ENCODE measurements at regions not wholly inside any gene's neighbourhood (a gene's known extent, or its start where the extent isn't known, plus 50 kb on each side); places are given as distances from the start of the nearest gene placed in this dataset.

DNA sequence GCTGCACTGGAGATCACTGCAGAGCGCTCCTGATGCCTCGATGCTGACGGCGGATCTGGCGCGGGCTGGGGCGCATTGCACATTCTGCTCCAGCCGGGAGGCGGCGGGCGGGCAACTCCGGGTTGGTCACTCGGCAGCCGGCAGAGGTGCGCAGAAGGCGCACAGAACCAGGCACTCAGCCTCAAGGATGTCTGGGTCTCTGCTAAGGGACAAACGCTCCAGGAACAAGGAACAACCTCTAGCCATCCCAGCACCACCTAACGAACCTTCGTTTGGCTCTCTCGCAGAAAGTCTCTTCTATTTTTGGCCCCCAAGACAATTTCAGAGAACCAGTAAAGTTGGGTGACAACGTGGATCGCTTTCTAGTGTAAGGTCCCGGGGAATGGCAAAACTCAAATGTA is 254.6 kb downstream of the OTUD1 start:
- no peaks in the 10 kb centered on the region for H3K36me3 ChIP-seq (ENCODE audit: insufficient read depth, low read length)
- no peaks in the 10 kb centered on the region for H4K20me1 ChIP-seq (ENCODE audit: insufficient read depth)
- H3F3A ChIP-seq (ENCODE audit: insufficient read depth, low read length, poor library complexity, severe bottlenecking) = no peaks in the 10 kb centered on the region
- H3K9me3 ChIP-seq (ENCODE audit: low read length) = no peaks in the 10 kb centered on the region
- TF ChIP-seq, protein P1, sequence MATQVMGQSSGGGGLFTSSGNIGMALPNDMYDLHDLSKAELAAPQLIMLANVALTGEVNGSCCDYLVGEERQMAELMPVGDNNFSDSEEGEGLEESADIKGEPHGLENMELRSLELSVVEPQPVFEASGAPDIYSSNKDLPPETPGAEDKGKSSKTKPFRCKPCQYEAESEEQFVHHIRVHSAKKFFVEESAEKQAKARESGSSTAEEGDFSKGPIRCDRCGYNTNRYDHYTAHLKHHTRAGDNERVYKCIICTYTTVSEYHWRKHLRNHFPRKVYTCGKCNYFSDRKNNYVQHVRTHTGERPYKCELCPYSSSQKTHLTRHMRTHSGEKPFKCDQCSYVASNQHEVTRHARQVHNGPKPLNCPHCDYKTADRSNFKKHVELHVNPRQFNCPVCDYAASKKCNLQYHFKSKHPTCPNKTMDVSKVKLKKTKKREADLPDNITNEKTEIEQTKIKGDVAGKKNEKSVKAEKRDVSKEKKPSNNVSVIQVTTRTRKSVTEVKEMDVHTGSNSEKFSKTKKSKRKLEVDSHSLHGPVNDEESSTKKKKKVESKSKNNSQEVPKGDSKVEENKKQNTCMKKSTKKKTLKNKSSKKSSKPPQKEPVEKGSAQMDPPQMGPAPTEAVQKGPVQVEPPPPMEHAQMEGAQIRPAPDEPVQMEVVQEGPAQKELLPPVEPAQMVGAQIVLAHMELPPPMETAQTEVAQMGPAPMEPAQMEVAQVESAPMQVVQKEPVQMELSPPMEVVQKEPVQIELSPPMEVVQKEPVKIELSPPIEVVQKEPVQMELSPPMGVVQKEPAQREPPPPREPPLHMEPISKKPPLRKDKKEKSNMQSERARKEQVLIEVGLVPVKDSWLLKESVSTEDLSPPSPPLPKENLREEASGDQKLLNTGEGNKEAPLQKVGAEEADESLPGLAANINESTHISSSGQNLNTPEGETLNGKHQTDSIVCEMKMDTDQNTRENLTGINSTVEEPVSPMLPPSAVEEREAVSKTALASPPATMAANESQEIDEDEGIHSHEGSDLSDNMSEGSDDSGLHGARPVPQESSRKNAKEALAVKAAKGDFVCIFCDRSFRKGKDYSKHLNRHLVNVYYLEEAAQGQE (IDR thresholded peaks at IDR 0.05; ENCODE audit: borderline replicate concordance) = no peak
- TF ChIP-seq RAD21 (conservative IDR thresholded peaks at IDR 0.05) = no peak
- TF ChIP-seq MXI1 (conservative IDR thresholded peaks at IDR 0.05; ENCODE audit: poor library complexity, severe bottlenecking) = no peak
- TF ChIP-seq EZH2 (IDR thresholded peaks at IDR 0.05; ENCODE audit: borderline replicate concordance, insufficient read depth, low read length, poor library complexity, severe bottlenecking) = no peak
- TF ChIP-seq SMC3 (conservative IDR thresholded peaks at IDR 0.05; ENCODE audit: poor library complexity) = peak; percentile 39
- no peak for TF ChIP-seq EP300 (conservative IDR thresholded peaks at IDR 0.05; ENCODE audit: poor library complexity, severe bottlenecking)
- TF ChIP-seq POLR2AphosphoS5 (IDR thresholded peaks at IDR 0.05) = no peak
- TF ChIP-seq TAF1 (IDR thresholded peaks at IDR 0.05; ENCODE audit: low read depth) = no peak
- TF ChIP-seq, protein P2, sequence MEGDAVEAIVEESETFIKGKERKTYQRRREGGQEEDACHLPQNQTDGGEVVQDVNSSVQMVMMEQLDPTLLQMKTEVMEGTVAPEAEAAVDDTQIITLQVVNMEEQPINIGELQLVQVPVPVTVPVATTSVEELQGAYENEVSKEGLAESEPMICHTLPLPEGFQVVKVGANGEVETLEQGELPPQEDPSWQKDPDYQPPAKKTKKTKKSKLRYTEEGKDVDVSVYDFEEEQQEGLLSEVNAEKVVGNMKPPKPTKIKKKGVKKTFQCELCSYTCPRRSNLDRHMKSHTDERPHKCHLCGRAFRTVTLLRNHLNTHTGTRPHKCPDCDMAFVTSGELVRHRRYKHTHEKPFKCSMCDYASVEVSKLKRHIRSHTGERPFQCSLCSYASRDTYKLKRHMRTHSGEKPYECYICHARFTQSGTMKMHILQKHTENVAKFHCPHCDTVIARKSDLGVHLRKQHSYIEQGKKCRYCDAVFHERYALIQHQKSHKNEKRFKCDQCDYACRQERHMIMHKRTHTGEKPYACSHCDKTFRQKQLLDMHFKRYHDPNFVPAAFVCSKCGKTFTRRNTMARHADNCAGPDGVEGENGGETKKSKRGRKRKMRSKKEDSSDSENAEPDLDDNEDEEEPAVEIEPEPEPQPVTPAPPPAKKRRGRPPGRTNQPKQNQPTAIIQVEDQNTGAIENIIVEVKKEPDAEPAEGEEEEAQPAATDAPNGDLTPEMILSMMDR (IDR thresholded peaks at IDR 0.05; ENCODE audit: poor library complexity, severe bottlenecking) = peak; percentile 46
- no peak overlapping the region for H3K9ac ChIP-seq (ENCODE audit: low read length)
- peaks cover 73% of the 10 kb centered on the region for H3K27me3 ChIP-seq (ENCODE audit: insufficient read depth, low read depth, low read length)
- no peaks in the 10 kb centered on the region for H3K9me2 ChIP-seq (ENCODE audit: insufficient read depth, low read length)
- no peak overlapping the region for H3K27ac ChIP-seq (ENCODE audit: low read length)
- no peaks in the 10 kb centered on the region for H3K79me2 ChIP-seq (replicated peaks; ENCODE audit: insufficient read depth, low read length)
- peak overlapping the region; percentile 79 for H3K4me2 ChIP-seq (ENCODE audit: low read length)
- no peak overlapping the region for H2AFZ ChIP-seq (ENCODE audit: low read depth, low read length)
- H3K4me3 ChIP-seq (ENCODE audit: low read length) = peak overlapping the region; percentile 90

DNA sequence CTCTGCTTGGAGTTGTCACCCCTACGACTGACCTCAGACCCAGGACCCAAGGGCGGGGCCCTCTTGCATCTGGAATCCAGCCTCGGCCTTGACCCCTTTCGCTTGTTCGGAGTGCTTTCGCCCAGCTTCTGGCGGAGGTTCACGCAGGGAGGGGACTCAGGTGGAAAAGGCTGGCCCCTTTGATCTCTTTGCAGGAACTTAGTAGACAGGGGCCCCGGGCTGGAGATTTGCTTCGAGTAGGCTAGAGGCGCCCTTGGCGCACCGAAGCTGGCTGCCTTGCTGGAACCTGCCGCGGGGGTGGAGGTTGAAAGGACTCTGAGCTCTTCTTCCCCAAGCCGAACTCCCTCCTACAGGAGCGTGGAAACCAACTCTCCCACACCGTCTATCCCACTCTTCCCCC is 255.1 kb downstream of the OTUD1 start:
- H3K9ac ChIP-seq (ENCODE audit: low read length) = peak overlapping the region; percentile 60

More for the DNA sequence above, 255.1 kb downstream of the OTUD1 start:
- no peaks in the 10 kb centered on the region for H3K79me2 ChIP-seq (replicated peaks; ENCODE audit: insufficient read depth, low read length)
- H3F3A ChIP-seq (ENCODE audit: insufficient read depth, low read length, poor library complexity, severe bottlenecking) = no peaks in the 10 kb centered on the region
- H2AFZ ChIP-seq (ENCODE audit: low read depth, low read length) = no peak overlapping the region
- peaks cover 78% of the 10 kb centered on the region for H3K27me3 ChIP-seq (ENCODE audit: insufficient read depth, low read depth, low read length)
- TF ChIP-seq TAF1 (IDR thresholded peaks at IDR 0.05; ENCODE audit: low read depth) = no peak
- TF ChIP-seq POLR2AphosphoS5 (IDR thresholded peaks at IDR 0.05) = no peak
- TF ChIP-seq, protein P1 (IDR thresholded peaks at IDR 0.05; ENCODE audit: borderline replicate concordance) = no peak
- TF ChIP-seq SMC3 (conservative IDR thresholded peaks at IDR 0.05; ENCODE audit: poor library complexity) = no peak
- TF ChIP-seq EP300 (conservative IDR thresholded peaks at IDR 0.05; ENCODE audit: poor library complexity, severe bottlenecking) = no peak
- TF ChIP-seq EZH2 (IDR thresholded peaks at IDR 0.05; ENCODE audit: borderline replicate concordance, insufficient read depth, low read length, poor library complexity, severe bottlenecking) = no peak
- TF ChIP-seq, protein P2 (IDR thresholded peaks at IDR 0.05; ENCODE audit: poor library complexity, severe bottlenecking) = no peak
- TF ChIP-seq RAD21 (conservative IDR thresholded peaks at IDR 0.05) = no peak
- TF ChIP-seq MXI1 (conservative IDR thresholded peaks at IDR 0.05; ENCODE audit: poor library complexity, severe bottlenecking) = no peak
- H3K4me3 ChIP-seq (ENCODE audit: low read length) = peak overlapping the region; percentile 90
- H3K36me3 ChIP-seq (ENCODE audit: insufficient read depth, low read length) = no peaks in the 10 kb centered on the region
- no peak overlapping the region for H3K27ac ChIP-seq (ENCODE audit: low read length)
- peak overlapping the region; percentile 79 for H3K4me2 ChIP-seq (ENCODE audit: low read length)
- H3K9me2 ChIP-seq (ENCODE audit: insufficient read depth, low read length) = no peaks in the 10 kb centered on the region
- no peaks in the 10 kb centered on the region for H3K9me3 ChIP-seq (ENCODE audit: low read length)
- no peaks in the 10 kb centered on the region for H4K20me1 ChIP-seq (ENCODE audit: insufficient read depth)

Measured in neural cell (in vitro differentiated cells).